ENCODE measurements at regions not wholly inside any gene's neighbourhood (a gene's known extent, or its start where the extent isn't known, plus 50 kb on each side); places are given as distances from the start of the nearest gene placed in this dataset.

GRCh38 chr18:67273288-67273687 is 243.2 kb downstream of the DSEL start:
- no peak overlapping the region for H4K5ac ChIP-seq (ENCODE audit: insufficient read length, low read depth, low read length)
- H3K56ac ChIP-seq (ENCODE audit: insufficient read length, low read depth, low read length), result no peak overlapping the region
- H2BK15ac ChIP-seq (ENCODE audit: low read depth, low read length), result no peak overlapping the region
- WGBS (ENCODE audit: extremely low coverage, insufficient read length, low lambda C conversion rate), result no CpG with 5 or more reads among the region's 5 CpGs
- no peak for DNase-seq
- H3T11ph ChIP-seq (ENCODE audit: low read length), result no peak overlapping the region
- H4K20me1 ChIP-seq (ENCODE audit: control insufficient read depth, insufficient read depth, insufficient read length), result no peaks in the 10 kb centered on the region
- no peaks in the 10 kb centered on the region for H3K27me3 Mint-ChIP-seq (ENCODE audit: low read depth)
- no peak overlapping the region for H3K18ac ChIP-seq (ENCODE audit: insufficient read length, low read depth, low read length)
- no peak overlapping the region for H3K27ac ChIP-seq (ENCODE audit: insufficient read length, low read depth, low read length)
- no peaks in the 10 kb centered on the region for H3K9me3 ChIP-seq (ENCODE audit: control insufficient read depth, low read depth, low read length)
- H3K4me1 Mint-ChIP-seq, result peaks cover 8 to 13% of the 10 kb centered on the region in 2 experiments
- H3K9ac ChIP-seq (ENCODE audit: extremely low read depth, insufficient read length, low read length), result no peak overlapping the region
- H3K27ac Mint-ChIP-seq, result no peak overlapping the region
- no peak overlapping the region for H2BK5ac ChIP-seq (ENCODE audit: insufficient read length, low read length)
- H2BK120ac ChIP-seq (ENCODE audit: low read depth, low read length, poor library complexity, severe bottlenecking), result no peak overlapping the region
- no peaks in the 10 kb centered on the region for H3K79me2 ChIP-seq (ENCODE audit: insufficient read depth, low read length)
- H3K4me2 ChIP-seq (ENCODE audit: insufficient read depth, insufficient read length, low read length), result no peak overlapping the region
- no peaks in the 10 kb centered on the region for H3K79me1 ChIP-seq (ENCODE audit: insufficient read depth, low read depth, low read length, poor library complexity, severe bottlenecking)
- no peak overlapping the region for H3K23ac ChIP-seq (ENCODE audit: insufficient read length, low read depth, low read length)
- no peak overlapping the region for H3K4me3 Mint-ChIP-seq
- H3K23me2 ChIP-seq (ENCODE audit: insufficient read length, low read depth, low read length, poor library complexity, severe bottlenecking), result no peaks in the 10 kb centered on the region
- no peak overlapping the region for H3K14ac ChIP-seq (ENCODE audit: insufficient read depth, low read length)
- no peak overlapping the region for H4K91ac ChIP-seq (ENCODE audit: insufficient read length, low read depth, low read length)
- no peak overlapping the region for H2AFZ ChIP-seq (ENCODE audit: low read length)
- no peak overlapping the region for H2AK5ac ChIP-seq (ENCODE audit: insufficient read length, low read length)
- no peaks in the 10 kb centered on the region for H3K27me3 ChIP-seq (ENCODE audit: insufficient read depth, low read length)
- H2BK12ac ChIP-seq (ENCODE audit: insufficient read length, low read depth, low read length), result no peak overlapping the region
- H4K8ac ChIP-seq (replicated peaks; ENCODE audit: insufficient read length, low read depth, low read length), result no peak overlapping the region
- no peaks in the 10 kb centered on the region; the same call in 1 of the 2 replicates for H3K4me1 ChIP-seq (ENCODE audit: insufficient read depth, low read length)
- H3K36me3 Mint-ChIP-seq (ENCODE audit: insufficient read depth in 1 of 3, low read depth in 3 of 3), result no peaks in the 10 kb centered on the region; a peak in 2 of 7 replicates
- peaks cover 5% of the 10 kb centered on the region in 2 experiments; a peak in 2 of 5 replicates for H3K9me3 Mint-ChIP-seq
- no peak overlapping the region for H2BK20ac ChIP-seq (ENCODE audit: low read depth, low read length, poor library complexity, severe bottlenecking)
- no peak for TF ChIP-seq CTCF (conservative IDR thresholded peaks at IDR 0.05)
- no peak overlapping the region for H3K4ac ChIP-seq (ENCODE audit: low read depth, low read length)
